Suprapubic skin (tissue), 4 donors: ENCODE measurements at regions not wholly inside any gene's neighbourhood (a gene's known extent, or its start where the extent isn't known, plus 50 kb on each side); places are given as distances from the start of the nearest gene placed in this dataset.

Experiments used
- EP300 ChIP-seq: sonication (generic); formaldehyde crosslinking; IDR thresholded peaks from one replicate; pipeline ENCODE4 v1.6.1; 2017; ENCODE audit warnings: antibody characterized with exemption
- POLR2A ChIP-seq, 2 donors: fragments of 450-650 bp; IDR thresholded peaks; one replicate each; pipeline ENCODE4 v1.6.1; 2017; ENCODE audit warnings: antibody characterized with exemption in 2 of 2, mild to moderate bottlenecking in 2 of 2, moderate library complexity in 2 of 2
- POLR2AphosphoS5 ChIP-seq, 3 donors: sonication (generic); formaldehyde crosslinking; IDR thresholded peaks; one replicate each; pipeline ENCODE4 v1.6.1; 2017; ENCODE audit warnings: antibody characterized with exemption in 3 of 3
- TF ChIP-seq, protein P1 (sequence below), 2 donors: fragments of 200-600 bp in 1 of 2; fragments of 450-650 bp in 1 of 2; sonication (generic) in 1 of 2; IDR thresholded peaks; one replicate each; pipeline ENCODE4 v1.5.1; 2016 to 2019; ENCODE audit warnings: antibody characterized with exemption in 2 of 2, mild to moderate bottlenecking in 1 of 2, moderate library complexity in 1 of 2

- TF ChIP-seq, protein P1, sequence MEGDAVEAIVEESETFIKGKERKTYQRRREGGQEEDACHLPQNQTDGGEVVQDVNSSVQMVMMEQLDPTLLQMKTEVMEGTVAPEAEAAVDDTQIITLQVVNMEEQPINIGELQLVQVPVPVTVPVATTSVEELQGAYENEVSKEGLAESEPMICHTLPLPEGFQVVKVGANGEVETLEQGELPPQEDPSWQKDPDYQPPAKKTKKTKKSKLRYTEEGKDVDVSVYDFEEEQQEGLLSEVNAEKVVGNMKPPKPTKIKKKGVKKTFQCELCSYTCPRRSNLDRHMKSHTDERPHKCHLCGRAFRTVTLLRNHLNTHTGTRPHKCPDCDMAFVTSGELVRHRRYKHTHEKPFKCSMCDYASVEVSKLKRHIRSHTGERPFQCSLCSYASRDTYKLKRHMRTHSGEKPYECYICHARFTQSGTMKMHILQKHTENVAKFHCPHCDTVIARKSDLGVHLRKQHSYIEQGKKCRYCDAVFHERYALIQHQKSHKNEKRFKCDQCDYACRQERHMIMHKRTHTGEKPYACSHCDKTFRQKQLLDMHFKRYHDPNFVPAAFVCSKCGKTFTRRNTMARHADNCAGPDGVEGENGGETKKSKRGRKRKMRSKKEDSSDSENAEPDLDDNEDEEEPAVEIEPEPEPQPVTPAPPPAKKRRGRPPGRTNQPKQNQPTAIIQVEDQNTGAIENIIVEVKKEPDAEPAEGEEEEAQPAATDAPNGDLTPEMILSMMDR (IDR thresholded peaks at IDR 0.05), result no peak
- TF ChIP-seq EP300 (no peak), POLR2A (IDR thresholded peaks at IDR 0.05) (no peak), POLR2AphosphoS5 (IDR thresholded peaks at IDR 0.05) (no peak)
Measured at GRCh38 chr17:53409588-53409987, 413.1 kb upstream of the KIF2B start.
